Chondrocyte (in vitro differentiated cells): ENCODE measurements at regions not wholly inside any gene's neighbourhood (a gene's known extent, or its start where the extent isn't known, plus 50 kb on each side); places are given as distances from the start of the nearest gene placed in this dataset.

Source experiments
- DNase-seq: peaks from one replicate; pipeline ENCODE4 v3.0.0; 2021; ENCODE audit warnings: mixed read lengths, low spot score
- H3K27ac Mint-ChIP-seq: one replicate; pipeline ENCODE4 v1.8.0; 2021; ENCODE audit warnings: mild to moderate bottlenecking, moderate library complexity, mixed read lengths; ENCODE audit not compliant: unreplicated experiment
- H3K27me3 Mint-ChIP-seq: 2 replicates; pipeline ENCODE4 v1.8.0; 2021; ENCODE audit warnings: low read depth, mixed read lengths
- H3K36me3 Mint-ChIP-seq: 2 replicates; pipeline ENCODE4 v1.8.0; 2021; ENCODE audit warnings: low read depth, mixed read lengths
- H3K4me1 Mint-ChIP-seq: 2 replicates; pipeline ENCODE4 v1.8.0; 2021; ENCODE audit warnings: low read depth, mild to moderate bottlenecking, mixed read lengths
- H3K4me3 Mint-ChIP-seq: one replicate; pipeline ENCODE4 v1.8.0; 2021; ENCODE audit warnings: mild to moderate bottlenecking, moderate library complexity, mixed read lengths; ENCODE audit not compliant: unreplicated experiment
- H3K9me3 Mint-ChIP-seq: 2 replicates; pipeline ENCODE4 v1.8.0; 2021; ENCODE audit warnings: low read depth, mixed read lengths
- TF ChIP-seq, protein P1 (sequence below): fragments of 200-600 bp; sonication (generic); IDR thresholded peaks from 2 replicates; pipeline ENCODE4 v1.5.0; 2021; ENCODE audit warnings: antibody characterized with exemption, mild to moderate bottlenecking, moderate library complexity

DNA sequence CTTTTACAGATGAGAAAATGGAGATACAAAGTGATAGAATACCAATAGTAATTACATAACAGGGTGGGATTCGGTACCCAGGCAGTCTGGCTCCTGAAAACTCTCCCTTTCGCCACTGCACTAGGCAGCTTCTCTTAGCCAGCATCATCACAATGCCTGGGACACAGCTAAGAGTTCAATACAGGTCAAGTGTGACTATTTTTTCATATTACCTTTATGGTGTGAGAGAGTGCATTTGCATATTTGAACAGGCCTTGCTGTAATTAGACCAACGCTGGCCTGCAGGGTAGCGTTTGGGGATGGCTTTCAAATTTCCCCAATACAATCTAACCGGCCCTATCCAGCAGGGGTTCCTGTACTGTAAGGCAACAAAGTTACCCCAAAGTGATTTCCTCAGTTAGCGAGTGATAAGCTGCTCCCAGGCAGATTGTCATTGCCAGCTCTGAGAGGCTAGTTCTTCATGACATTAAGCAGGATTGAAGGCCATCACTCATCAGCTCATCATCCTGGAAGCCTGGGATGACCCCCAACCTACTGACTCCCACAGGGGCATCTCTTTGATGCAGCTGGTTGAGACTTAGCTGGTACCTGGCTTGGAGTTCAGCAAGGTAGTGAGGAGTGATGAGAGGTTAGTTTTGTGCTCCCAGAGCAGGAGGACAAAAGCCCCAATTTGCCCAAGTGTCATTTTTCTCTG lies 836.8 kb upstream of the LCORL start:
- DNase-seq: no peak
- no peak overlapping the region for H3K4me3 Mint-ChIP-seq
- no peaks in the 10 kb centered on the region for H3K9me3 Mint-ChIP-seq
- no peak overlapping the region for H3K27ac Mint-ChIP-seq
- peaks cover 9% of the 10 kb centered on the region for H3K4me1 Mint-ChIP-seq
- peaks cover 3% of the 10 kb centered on the region for H3K27me3 Mint-ChIP-seq
- no peaks in the 10 kb centered on the region for H3K36me3 Mint-ChIP-seq
- TF ChIP-seq, protein P1, sequence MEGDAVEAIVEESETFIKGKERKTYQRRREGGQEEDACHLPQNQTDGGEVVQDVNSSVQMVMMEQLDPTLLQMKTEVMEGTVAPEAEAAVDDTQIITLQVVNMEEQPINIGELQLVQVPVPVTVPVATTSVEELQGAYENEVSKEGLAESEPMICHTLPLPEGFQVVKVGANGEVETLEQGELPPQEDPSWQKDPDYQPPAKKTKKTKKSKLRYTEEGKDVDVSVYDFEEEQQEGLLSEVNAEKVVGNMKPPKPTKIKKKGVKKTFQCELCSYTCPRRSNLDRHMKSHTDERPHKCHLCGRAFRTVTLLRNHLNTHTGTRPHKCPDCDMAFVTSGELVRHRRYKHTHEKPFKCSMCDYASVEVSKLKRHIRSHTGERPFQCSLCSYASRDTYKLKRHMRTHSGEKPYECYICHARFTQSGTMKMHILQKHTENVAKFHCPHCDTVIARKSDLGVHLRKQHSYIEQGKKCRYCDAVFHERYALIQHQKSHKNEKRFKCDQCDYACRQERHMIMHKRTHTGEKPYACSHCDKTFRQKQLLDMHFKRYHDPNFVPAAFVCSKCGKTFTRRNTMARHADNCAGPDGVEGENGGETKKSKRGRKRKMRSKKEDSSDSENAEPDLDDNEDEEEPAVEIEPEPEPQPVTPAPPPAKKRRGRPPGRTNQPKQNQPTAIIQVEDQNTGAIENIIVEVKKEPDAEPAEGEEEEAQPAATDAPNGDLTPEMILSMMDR: no peak

DNA sequence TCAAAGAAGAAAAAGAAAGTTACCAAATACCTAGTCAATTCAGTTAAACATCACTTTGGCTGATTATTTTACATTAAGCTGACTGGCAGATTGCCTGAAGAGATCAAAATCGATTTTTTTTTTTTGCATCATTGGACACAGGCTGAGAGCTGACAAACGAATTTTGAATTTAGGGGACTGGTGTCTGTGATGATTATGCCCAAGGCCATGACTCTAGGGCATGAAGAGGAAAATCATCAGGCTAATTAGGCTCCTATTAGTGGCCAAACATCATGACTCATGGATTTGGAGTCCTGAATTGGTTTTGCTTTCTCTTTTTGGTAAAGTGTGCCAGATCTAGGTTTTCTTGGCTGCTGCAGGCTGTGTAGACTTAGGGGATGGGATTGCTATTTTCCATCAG lies 829.3 kb upstream of the LCORL start:
- Mint-ChIP-seq H3K4me3 (no peak overlapping the region), H3K4me1 (no peaks in the 10 kb centered on the region), H3K27me3 (peaks cover 1% of the 10 kb centered on the region), H3K9me3 (peaks cover 3% of the 10 kb centered on the region), H3K36me3 (no peaks in the 10 kb centered on the region), H3K27ac (no peak overlapping the region)
- TF ChIP-seq, protein P1: no peak
- DNase-seq: no peak

DNA sequence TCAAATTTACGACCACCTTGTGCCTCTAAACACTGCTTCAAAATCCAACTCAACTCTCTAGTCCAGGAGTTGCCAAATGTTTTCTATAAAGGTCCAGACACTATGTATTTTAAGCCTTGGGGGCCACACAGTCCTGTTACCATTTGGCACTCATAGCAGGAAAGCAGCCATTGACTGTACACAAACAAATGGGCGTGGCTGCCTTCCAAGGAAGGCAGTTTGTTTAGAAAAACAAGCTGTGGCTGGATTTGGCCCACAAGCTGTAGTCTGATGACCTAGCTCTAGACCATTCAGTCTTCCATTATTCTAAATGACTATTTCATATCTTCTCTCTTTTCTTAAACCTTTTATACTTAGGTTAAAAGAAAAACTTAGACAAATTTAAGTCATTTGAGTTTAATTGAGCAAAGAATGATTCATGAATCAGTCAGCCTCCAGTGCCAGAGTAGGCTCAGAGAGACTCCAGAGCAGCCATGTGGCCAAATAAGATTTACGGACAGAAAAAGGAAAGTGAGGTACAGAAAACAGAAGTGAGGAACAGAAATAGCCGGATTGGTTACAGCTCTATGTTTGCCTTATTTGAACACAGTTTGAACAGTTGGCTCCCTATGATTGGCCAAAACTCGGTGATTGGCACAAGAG lies 825.8 kb upstream of the LCORL start:
- no peak for DNase-seq
- Mint-ChIP-seq H3K36me3 (no peaks in the 10 kb centered on the region), H3K4me3 (no peak overlapping the region), H3K27ac (no peak overlapping the region), H3K27me3 (no peaks in the 10 kb centered on the region), H3K9me3 (peaks cover 3% of the 10 kb centered on the region), H3K4me1 (peaks cover 6% of the 10 kb centered on the region)
- TF ChIP-seq, protein P1: no peak

DNA sequence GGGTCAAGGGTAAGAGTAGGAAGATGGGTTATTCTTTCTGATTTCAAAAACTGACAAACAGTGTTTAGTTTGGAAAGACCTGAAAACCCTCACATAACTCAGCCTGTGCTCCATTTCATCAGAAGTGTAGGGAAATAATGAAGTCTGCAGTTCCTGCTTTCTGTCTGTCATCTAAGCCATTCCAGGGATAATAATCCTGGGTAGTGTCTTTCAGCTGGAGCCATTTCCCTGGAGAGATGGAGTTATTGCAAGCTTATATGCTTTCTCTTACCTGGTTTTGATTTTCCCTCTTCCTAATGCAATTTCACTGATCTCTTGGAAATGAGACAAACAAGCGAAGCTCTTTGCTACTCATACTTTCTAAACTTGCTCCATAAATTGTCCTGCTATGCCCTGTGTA lies 824.8 kb upstream of the LCORL start:
- H3K4me3 Mint-ChIP-seq: no peak overlapping the region
- DNase-seq: no peak
- H3K4me1 Mint-ChIP-seq: peaks cover 6% of the 10 kb centered on the region
- no peaks in the 10 kb centered on the region for H3K27me3 Mint-ChIP-seq
- H3K36me3 Mint-ChIP-seq: no peaks in the 10 kb centered on the region
- H3K9me3 Mint-ChIP-seq: peaks cover 3% of the 10 kb centered on the region
- no peak overlapping the region for H3K27ac Mint-ChIP-seq
- TF ChIP-seq, protein P1: no peak

DNA sequence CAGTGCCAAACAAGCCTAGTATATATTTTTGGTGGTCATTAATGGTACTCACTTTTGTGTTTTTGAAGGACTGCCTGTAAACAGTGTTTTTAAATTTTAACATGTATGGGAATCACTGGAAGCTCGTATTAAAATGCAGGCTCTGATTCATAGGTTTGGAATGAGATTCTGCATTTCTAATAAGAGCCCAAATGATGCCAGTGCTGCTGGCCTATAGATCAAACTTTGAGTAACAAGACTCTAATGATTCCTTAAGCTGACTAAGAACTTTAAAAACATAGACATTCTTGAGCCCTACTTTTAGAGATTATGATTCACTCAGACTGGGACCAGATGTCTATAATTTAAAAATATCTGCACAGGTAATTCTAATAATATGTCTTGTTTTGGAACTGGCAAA lies 823.2 kb upstream of the LCORL start:
- no peak for DNase-seq
- no peak overlapping the region for H3K4me3 Mint-ChIP-seq
- TF ChIP-seq, protein P1: no peak
- peaks cover 6% of the 10 kb centered on the region for H3K4me1 Mint-ChIP-seq
- H3K9me3 Mint-ChIP-seq: peaks cover 3% of the 10 kb centered on the region
- H3K36me3 Mint-ChIP-seq: no peaks in the 10 kb centered on the region
- no peaks in the 10 kb centered on the region for H3K27me3 Mint-ChIP-seq
- no peak overlapping the region for H3K27ac Mint-ChIP-seq
